ENCODE measurements at regions not wholly inside any gene's neighbourhood (a gene's known extent, or its start where the extent isn't known, plus 50 kb on each side); places are given as distances from the start of the nearest gene placed in this dataset.
"Not testable (repeated sequence)": the region's sequence is repeated elsewhere in the genome, so short reads cannot be mapped to it uniquely, and the experiment has no call there.

DNA sequence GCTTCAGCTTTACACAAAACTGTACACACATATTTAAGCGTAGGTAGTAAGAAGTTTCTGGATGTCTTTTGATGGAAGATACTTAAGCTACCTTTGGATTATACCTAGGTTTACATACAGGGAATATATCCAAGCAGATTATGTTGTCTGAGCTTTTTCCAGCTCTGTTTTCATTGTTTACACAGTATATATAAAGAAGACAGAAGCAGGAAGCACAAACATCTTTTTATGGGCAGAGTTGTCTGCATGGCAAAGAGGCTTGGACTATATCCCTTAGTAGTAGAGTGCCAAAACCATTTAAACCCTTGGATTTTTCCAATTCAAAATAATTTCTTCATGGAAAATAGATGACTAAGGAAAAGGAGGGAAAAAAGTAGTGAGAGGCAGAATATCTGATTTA, 329.4 kb upstream of the AGA start:
- intact Hi-C loops (cut with DNase I): no loop called here

DNA sequence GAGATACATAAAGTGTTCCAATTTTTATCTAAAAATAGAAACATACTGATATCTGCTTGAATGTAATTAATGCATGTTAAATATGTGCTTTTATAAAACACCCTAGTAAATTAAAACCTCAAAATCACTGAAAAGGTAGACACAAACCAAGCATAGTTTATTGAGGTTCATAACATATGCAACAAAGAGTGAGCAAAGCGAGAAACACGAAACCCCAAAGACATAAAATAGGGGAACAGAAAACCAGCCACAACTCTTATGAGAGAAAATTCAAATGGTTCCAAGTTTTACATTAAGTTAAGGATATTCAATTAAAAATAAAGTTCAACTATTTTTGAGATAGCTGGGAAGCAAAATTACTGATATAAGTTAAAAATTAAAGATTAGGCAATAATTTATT, 336.4 kb upstream of the AGA start:
- DNase-seq (ENCODE audit: low spot score): no peak
- intact Hi-C loops (cut with DNase I): no loop called here

More for the DNA sequence above, 329.4 kb upstream of the AGA start:
- no peak for DNase-seq (ENCODE audit: low spot score)

DNA sequence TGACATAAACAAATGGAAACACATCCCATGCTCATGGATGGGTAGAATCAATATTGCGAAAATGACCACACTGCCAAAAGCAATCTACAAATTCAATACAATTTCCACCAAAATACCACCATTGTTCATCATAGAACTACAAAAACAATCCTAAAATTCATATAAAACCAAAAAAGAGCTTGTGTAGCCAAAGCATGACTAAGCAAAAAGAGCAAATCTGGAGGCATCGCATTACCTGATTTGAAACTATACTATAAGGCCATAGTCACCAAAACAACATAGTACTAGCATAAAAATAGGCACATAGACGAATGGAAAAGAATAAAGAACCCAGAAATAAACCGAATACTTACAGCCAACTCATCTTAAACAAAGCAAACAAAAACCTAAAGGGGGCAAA, 342.8 kb upstream of the AGA start:
- intact Hi-C loops (cut with DNase I): no loop called here

DNA sequence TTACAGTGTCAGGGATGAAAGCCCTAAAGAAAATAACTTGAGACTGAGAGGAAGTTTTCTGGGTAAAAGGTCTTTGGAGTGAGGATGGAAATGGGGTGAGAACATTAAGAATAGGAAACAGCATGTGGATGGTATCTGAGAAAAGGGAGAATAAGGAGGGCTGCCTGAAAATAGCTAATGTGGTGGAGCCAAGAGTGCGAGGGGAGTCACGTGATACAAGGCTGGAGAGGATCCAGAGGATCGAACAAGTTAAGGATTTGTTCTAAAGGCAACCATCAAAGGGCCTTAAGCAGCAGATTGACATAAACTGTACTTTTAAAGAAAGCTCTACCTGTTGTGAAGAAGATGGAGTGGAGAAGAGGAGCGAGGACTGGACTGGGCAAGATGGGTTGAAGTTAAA, 347.4 kb upstream of the AGA start:
- DNase-seq (ENCODE audit: low spot score): no peak
- intact Hi-C loops (cut with DNase I): no loop called here

More for the DNA sequence above, 342.8 kb upstream of the AGA start:
- DNase-seq (ENCODE audit: low spot score): no peak

DNA sequence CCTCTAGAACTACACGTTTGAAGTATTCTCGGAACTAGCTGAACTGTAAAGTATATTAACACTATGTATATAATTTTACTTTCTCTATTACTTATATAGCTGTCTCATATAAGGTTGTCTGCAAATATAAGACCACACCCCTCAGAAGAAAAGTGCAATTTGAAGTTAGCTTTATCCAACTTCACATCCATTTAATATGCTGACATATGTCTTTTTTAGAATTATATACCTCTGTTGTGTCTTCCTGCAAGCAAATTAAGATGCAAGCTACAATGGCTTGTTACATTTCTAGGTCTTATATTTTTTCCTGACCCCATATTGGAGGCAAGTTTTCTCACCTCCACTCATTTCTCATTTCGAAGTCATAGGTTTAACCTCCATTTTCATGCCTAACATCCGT, 349.0 kb upstream of the AGA start:
- DNase-seq (ENCODE audit: low spot score): no peak
- intact Hi-C loops (cut with DNase I): no loop called here

DNA sequence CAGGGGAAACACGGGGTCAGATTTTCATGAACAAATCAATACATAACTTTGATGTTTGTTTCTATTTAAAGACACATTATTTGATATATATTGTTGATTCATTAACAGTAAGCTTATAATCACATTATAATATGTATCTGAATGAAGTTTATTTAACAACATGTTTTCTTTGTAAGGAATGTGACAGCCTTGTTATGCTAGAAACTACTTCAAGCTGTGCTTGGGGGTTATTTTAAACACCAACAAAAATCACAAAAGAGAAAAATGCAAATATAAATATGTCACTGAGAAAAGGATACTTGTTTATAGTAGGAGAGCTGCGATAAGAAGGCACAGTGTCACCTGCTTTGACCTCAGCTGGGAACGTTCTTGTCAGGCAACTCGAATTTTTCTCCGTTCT, 354.6 kb upstream of the AGA start:
- intact Hi-C loops (cut with DNase I): no loop called here
- no peak for DNase-seq (ENCODE audit: low spot score)

DNA sequence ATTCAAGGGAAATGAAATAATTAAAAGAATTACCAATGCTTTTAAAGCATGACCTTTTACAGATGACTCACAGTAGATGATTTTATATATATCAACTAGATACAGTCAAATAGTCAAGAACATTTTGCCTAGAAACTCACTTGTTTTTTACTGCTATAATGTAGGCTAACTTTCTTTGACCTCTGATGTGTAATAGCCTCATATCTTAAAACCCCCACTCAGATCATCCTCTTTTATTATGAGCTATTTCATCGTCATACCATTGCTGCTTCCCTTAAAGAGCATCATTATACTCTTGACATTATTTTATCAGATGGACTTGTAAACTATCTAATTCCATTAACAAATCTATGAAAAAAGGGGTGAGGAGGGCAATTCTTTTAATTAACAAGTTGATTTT, 355.9 kb upstream of the AGA start:
- DNase-seq (ENCODE audit: low spot score): no peak
- intact Hi-C loops (cut with DNase I): no loop called here

DNA sequence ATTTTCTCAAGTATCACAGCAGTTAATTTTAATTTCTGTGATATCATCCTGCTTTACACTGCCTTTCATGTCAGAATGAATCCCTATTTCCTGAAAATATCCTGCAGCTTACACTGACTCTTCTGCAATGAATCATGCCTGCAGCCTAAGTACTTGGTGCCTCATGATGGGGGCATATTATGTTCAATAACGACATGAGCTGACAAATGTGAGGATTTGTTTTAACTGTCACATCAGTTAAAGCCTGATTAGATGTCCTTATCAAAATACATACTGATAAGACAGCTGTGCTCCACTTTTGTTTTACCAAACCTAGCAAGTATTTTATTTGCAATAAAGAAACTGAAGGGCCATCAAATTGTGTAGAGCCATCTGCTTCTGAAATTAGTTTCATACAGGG, 359.9 kb upstream of the AGA start:
- intact Hi-C loops (cut with DNase I): no loop called here
- no peak for DNase-seq (ENCODE audit: low spot score)

DNA sequence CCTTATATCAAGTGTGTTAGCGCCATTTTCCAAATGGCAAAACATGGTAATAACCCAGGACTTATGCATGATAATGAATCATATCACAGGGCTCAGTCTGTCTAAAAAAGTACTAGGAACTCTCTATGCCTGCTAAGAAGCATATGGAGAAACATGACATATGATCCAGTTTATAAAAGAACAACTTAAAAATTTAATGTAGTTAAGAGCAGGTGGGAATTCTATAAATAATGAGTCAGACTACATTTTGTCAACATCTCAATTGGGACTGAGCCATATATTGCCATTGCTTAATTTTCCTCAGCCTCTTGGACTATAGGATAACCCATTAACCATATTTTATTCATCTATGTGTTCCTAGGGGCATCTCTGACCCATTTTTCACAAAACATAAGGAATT, 360.4 kb upstream of the AGA start:
- intact Hi-C loops (cut with DNase I): no loop called here
- no peak for DNase-seq (ENCODE audit: low spot score)

DNA sequence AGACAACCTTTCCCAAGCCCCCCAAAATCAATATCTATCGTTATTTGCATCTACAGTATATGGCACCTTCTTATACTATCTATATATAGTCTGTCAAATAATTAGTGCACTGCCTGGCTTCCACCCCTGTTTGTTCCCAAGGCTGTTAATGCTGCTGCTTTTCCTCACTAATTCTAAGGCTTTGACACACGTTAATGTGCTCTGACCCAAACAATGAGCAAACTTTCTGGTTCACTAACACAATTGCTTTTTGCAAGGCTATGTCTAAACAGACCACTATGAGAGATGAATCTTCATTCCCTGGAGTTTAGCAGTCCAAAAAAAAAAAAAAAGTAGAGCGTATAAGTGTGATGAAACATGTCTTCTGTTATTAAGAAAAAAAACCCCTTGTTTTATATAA, 360.9 kb upstream of the AGA start:
- intact Hi-C loops (cut with DNase I): no loop called here
- DNase-seq (ENCODE audit: low spot score): no peak

DNA sequence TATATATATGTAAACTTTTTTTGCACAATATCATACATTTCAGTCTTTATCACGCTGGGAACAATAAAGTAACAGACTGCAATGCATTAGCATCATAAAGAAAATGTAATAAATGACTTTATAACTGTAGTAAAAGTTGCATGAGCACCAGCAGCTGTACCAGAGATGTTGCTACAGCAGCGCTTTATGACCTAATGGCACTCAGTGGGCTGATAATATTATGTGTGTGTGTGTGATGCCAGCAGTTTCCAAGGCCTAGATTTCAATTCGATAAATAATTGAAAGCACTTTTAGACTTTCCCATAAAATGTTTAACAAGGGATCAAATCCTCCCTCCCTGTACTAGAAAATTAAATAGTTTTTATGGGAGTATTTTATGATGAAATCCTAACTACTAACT, 367.6 kb upstream of the AGA start:
- no peak for DNase-seq (ENCODE audit: low spot score)
- intact Hi-C loops (cut with DNase I): no loop called here

DNA sequence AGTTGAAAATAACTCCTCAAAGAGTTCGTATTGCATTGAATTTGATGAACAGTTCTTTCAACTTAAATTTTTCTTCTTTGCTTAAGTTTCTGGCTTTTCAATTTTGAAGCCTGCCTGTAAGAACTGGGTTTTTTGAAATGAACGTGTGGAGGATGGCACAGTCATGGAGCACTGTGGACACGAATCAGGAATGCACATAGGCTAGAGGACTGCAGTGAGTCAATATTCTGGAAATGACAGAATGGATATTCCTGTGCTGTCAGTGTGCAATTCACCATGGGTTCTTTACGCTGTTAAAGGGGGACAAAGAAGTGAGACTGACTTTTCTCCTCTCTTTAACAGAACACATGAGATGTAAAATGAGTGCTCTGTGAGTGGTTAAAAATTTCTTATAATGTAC, 368.0 kb upstream of the AGA start:
- intact Hi-C loops (cut with DNase I): no loop called here
- no peak for DNase-seq (ENCODE audit: low spot score)

DNA sequence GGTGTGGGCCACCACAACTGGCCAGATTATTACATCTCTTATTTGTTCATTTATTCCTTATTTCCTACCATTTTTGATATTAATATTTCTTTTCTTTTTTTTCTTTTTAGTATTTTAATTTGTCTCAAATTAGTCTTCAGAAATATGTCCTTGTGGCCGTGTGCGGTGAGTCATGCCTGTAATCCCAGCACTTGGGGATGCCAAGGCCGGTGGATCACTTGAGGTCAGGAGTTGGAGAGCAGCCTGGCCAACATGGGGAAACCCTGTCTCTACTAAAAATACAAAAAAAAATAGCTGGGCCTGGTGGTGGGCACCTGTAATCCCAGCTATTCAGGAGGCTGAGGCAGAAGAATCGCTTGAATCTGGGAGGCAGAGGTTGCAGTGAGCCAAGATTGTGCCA, 376.2 kb upstream of the AGA start:
- intact Hi-C loops (cut with DNase I); DNase-seq (ENCODE audit: low spot score): not testable (repeated sequence)

DNA sequence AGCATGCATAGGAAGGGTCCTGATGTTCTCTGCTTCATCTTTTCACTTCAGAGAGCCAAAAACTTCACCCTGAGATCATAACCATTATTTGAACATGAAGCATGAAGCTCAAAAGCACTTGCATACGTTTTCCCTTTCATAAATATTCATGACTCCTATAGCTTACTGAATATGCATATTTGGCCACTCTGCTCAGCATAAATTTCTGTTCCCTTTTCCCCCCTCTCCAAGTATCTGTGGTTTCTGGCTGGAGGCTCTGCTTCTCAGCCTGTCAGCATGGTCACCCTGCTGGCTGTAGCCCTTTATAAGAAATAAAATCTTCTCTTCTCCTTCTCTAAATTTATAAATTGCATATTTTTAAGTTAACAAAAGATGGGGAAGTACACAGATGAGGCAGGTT, 384.7 kb upstream of the AGA start:
- no peak for DNase-seq (ENCODE audit: low spot score)
- intact Hi-C loops (cut with DNase I): no loop called here

DNA sequence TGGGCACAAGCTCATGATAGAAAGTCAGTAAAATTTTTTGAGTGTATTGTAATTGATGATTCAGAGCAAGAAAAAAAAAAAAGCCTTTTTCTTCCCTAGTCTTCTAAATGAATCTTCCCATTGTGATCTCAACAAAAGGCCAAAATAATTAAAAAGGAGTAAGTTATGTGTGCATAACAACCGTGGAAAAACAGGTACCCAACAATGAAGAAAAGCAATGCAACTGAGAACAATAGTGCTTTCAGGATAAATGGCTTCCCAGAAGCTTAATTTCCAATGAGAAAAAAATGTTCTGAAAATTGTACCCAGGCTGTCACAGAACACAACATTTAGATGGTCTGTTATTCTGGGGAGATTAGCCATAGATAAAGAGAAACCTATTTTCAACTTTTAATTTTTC, 399.0 kb upstream of the AGA start:
- DNase-seq (ENCODE audit: low spot score): no peak
- intact Hi-C loops (cut with DNase I): no loop called here

DNA sequence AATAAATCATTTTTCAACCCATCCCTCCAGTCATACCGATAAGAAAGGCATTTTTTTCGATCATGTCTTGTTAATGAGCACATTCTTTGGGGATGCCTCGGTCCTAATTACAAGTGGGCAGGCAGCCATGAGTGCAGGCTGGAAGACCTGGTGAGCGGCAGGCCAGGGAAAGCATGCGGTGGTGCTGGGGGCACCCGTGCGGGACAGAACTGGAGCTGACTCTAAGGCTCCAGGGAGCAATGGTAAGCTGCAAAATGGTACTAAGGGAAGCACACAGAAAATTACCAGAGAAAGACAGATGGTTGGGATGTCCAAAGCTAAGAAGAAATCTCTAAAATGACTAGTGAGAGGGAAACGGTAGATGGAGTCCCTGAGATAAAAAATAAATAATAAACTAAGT, 411.0 kb upstream of the AGA start:
- DNase-seq (ENCODE audit: low spot score): peak; percentile 54
- intact Hi-C loops (cut with DNase I): no loop called here

DNA sequence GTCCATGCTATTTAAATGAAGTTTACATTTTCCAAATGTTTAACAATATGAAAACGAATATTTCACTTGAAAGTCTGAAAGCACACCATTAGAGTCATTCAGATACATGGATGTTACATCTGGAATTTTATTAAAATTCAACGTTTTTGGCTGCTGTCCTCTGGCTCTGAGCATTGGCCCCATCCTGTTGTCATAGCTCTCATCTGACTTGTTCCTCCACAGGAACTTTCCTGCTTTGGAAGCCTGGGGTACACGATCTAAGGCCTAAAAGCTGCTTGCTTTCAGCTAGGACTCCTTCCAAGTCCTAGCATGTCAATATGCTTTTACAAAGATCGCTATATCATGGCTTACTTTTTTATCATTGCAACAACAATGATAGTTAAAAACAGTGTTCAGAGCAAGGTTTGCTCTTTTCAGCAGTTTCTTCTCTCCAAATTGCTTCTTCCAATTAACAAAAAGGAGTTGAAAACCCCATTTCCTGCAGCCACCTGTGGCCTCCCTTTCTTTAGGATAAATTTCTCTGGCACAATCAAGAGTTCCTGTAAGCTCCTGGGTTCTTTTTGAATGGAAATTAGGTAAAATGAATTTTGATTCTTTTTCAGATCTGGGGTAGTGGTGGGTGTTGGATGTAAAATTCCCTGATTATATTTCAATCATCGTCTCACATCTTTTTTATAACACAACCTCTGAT, 413.4 kb upstream of the AGA start:
- no peak for DNase-seq (ENCODE audit: low spot score)
- intact Hi-C loops (cut with DNase I): no loop called here

DNA sequence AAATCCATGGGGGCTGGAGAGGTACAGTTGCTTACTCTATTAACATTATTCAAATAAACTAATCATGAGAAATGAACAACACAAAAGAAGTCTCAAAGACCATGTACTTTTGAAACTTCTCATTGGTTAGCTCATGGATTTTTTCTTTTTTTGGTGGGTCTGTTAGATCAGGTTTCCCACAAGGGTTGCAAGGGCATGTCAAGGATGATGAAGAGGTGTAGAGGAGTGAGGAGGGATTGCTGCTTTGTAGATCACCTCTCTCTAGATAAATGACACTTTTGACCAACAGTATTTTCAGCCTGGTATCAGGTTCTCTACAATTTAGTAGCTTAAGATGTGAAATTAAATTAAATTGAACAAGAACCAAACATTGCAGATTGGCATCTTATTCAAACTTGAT, 417.9 kb upstream of the AGA start:
- no peak for DNase-seq (ENCODE audit: low spot score)
- intact Hi-C loops (cut with DNase I): no loop called here

DNA sequence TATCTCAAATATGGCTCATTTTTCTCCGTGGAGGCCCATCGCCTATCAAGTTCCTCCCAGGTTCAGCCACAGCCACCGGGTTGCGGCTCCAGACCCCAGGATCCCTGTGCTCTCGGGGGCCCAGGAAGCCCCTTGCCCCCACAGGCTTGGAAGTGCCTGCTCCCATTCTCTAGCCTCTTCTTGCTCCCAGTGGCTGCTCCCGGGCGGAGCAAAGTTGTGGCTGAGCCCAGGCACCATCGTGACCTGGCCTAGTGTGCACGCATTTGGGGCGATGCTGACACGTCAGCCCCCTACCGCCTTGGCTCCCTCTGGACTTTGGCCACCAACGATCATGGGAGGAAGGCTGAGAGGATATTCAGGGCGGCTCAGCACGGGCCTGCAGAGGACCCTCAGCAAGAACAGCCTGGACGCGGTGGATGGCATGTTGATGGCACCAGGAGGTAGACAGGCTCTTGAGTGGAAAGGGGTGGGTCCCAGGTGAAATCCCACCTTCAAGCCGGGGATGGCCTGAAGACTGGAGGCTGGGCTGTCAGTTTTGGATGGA, 419.4 kb upstream of the AGA start:
- intact Hi-C loops (cut with DNase I): no loop called here
- peak; percentile 45 for DNase-seq (ENCODE audit: low spot score)

DNA sequence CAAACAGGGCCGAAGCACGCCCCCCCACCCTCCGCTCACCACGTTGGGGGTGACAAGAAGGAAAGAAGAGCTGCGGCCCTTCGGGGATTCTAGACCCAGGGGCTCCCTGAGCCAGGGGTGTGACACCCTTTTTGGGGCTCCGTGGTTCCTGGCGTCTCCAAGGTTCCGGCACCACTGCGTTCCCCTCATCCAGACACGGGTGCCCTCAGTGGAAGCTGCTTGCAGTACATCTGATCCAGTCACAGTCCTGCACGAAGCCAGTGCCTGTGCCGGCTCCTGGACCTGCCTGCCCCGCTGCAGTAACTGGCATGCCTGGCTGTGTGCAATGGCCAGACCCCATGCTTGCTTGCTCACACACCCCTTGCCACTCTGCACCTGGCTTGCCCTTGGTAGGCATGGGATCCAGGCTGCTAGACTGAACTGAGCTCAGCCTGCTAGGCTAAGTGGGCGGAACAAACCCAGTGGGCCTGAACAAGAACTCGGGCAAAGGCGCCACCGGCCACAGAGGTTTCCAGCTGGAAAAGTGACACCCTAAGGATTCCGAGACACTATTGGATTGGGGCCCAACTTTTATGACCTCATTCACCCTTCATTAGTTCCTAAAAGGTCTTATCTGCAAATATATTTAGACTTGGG, 420.4 kb upstream of the AGA start:
- intact Hi-C loops (cut with DNase I): no loop called here
- DNase-seq (ENCODE audit: low spot score): peak; percentile 68

DNA sequence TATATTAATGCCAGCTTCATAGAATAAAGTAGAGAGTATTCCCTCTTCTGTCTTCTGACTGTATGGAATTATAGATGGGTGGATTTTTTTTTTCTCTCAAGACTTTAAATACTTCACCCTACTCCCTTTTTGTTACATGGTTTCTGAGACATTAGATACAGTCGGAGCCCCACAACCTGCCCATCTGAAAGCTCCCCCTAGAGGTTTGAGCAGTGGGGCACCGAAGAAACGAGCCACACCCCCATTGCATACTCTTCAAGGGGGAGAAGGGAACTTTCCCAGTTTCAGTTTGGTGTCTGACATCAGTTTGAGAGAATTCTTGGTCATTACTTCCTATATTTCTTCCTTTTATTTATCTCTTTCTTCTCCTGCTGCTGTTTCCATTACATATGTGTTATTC, 437.6 kb upstream of the AGA start:
- intact Hi-C loops (cut with DNase I): no loop called here
- no peak for DNase-seq (ENCODE audit: low spot score)

Measured in posterior vena cava (tissue), 2 donors.